NCI-H526 (cell line): ENCODE measurements at regions not wholly inside any gene's neighbourhood (a gene's known extent, or its start where the extent isn't known, plus 50 kb on each side); places are given as distances from the start of the nearest gene placed in this dataset.
"Not testable (repeated sequence)": the region's sequence is repeated elsewhere in the genome, so short reads cannot be mapped to it uniquely, and the experiment has no call there.

ENCODE experiments used
- DNase-seq, 2 experiments: peaks; one replicate each; lab custom pipeline; 2025; lab: John Stamatoyannopoulos, UW

GRCh38 chr3:164927728-164928127, 150.6 kb downstream of the SI start:
- no peak for DNase-seq

- no peak for DNase-seq
Observed at GRCh38 chr3:164918905-164919304, 159.4 kb downstream of the SI start.

GRCh38 chr3:164912916-164913315, 165.4 kb downstream of the SI start:
- DNase-seq: no peak

DNA sequence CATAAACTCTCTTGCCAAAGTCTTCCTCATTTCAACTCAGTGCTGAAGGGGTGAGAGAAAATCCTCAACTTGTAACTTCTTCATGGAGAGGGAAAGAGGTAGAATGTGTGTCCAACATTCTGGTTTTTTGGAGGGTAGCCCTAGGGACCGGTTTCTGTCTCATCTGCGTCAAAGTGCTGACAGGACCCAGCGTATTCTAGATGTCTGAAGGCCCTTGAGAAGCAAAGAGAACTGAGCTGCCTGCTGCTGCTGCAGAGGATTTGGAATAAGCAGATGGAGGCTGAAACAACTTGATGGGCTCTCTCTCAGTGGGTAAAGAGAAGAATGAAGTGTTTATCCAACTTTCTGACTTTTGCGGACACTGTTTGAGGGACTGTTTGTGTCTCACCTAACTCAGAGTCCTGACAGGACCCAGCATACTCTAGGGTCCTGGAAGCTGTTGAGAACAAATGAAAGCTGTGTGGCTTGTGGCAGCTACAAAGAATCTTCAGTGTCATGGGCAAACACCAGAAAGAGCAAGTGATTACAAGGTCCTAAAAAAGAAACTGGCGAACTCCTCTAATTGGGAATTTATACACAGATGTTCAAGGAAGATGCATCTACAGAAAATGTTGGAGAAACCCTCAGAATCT, 174.4 kb downstream of the SI start:
- no peak for DNase-seq

DNA sequence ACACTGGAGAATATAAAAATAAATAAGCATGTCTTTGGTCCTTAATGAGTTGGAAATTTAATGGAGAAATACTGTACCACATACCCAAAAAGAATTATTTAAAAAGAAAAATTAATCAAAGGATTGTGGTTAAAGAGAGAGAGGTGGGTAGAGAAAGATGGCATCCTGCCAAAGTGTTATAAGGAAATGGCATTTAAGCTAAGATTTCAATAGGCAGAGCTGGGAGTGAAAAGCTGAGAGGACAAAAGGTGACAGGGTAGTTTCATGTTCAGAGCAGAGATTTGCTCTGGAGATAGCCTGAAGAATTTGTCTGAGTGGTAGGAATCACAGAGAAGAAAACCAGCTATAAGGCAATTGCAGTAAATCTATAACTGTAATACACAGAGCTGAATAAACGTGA, 181.0 kb downstream of the SI start:
- DNase-seq: no peak

DNA sequence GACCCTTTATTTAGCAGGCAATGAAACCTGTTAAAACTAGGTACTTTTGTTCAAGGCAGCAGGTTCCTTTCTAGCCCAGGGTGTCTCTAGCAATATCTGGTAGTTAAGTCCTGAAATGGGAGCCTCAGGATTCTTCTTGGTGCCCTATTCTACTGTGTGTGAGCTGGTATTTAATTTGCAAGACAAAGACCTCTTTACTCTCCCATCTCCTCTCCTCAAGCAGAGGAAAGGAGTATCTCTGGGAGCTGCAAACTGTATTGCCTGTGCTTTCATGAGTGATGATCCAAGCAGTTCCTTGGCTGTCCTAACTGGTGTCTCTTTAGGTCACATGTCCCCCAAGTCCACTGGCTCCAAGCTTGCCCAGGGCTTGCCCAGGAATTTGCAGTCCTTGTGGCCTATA, 188.2 kb downstream of the SI start:
- no peak for DNase-seq

DNA sequence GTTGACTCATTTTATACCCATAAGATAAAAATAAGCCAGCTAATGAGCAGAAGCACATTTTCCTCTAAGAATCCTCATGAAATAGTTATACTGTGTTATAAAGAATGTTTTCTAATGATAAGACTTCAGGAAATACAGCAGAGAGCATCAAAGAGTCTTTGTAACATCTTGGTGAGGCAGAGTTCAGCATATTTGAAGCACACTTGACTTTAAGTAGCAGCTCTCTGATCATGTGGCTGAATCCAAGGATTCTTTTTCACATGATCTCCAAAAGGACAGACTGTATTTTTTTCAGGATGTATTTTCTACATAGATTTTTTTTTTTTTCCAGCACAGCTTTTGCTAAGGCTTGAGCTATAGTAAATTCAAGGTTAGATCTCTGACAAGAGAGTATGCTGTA, 195.1 kb downstream of the SI start:
- DNase-seq: no peak

- DNase-seq: no peak
Observed at GRCh38 chr3:164879201-164879600, 199.1 kb downstream of the SI start.

DNA sequence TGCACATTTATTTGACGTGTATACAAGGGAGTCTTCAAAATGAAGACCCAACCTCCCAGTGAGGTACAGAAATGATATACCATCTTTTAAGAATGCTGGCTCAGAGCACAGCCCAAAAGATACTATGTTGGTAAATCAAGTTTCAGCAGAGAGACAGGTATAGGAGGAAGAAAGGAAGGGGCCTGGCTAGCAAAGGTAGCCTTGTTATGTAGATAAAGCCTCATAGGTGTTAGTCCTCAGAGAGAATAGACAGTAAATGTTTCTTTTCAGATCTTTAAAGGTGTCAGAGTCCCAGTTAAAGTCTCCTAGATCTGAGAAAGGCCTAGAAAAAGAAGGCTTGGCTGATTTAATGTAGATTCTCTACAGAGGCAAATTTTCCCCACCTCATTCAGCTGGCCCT, 213.8 kb downstream of the SI start:
- no peak for DNase-seq

DNA sequence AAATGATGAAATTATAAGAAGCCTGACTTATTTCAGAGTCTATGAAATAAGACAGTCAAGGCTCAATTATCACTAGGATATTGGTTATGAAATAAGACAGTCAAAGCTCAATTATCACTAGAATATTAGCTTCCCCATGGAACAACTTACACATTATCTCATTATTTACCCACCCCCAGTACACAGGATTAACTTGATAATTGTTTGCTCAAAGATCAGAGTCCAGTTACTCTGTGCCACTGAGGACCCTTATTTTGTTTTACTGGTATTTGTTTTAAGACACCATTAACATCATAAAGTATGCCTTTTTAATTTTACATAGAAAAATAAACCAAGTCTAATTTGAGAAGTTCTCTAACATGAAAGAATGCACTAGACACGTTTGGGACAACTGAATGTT, 225.4 kb downstream of the SI start:
- no peak for DNase-seq

DNA sequence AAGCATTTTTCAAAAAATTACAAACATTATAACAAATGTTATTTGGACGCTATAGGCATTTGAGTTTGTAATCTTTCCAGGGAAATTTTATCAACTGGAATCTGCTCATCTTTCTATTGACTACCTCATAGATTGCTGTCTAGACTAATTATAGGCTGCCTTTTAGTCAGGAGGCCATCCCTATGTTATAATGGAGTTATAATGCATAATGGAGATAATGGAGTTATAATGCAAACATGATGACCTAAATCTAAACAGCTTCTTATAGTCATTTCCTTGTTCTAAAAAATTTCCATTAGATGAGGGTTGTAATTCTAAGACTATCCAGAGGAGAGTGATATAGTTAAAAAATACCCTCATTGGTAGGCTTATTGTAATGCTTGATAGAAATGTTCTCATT, 226.4 kb downstream of the SI start:
- DNase-seq: no peak

DNA sequence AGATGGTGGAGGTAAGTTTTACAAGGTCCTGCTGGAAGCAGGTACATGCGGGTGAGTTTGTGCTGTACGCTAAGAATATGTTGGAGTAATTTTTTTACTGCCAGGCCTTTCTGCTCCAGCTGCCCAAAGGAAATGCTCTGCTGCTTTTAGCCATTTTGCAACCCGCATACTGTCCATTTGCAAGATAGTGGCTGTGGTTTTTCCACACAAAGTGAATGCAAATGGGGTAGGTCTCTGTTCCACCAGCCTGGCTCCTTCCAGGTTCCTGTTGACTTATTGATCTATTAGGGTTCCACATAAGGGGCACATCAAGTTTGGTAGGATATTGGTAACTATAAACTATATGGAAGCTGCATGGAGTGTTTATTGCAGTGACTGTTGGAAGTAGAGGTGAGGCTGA, 227.1 kb downstream of the SI start:
- DNase-seq: no peak

- no peak for DNase-seq
Observed at GRCh38 chr3:164848923-164849322, 229.4 kb downstream of the SI start.

GRCh38 chr3:164845739-164846138, 232.6 kb downstream of the SI start:
- no peak for DNase-seq

DNA sequence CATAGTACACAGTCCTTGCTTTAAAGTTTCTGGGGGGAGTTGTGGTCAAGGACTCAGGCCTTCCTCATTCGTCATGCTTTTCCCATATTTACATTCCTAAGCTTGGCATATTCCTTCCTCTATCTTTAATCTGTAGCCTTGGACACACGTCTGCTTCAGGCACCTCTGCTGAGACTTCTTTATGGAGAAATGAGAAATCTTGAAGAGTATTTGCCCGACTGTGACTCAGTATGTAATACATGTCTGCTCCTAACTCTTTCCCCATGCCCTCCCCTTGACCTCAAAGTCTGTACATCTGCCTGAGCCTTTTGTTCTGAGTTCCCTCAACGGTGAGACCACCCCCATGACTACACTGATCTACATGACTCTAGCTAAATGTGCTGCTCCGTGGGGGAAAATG, 246.1 kb downstream of the SI start:
- no peak for DNase-seq

- DNase-seq: no peak
Observed at GRCh38 chr3:164818318-164818717, 260.0 kb downstream of the SI start.

DNA sequence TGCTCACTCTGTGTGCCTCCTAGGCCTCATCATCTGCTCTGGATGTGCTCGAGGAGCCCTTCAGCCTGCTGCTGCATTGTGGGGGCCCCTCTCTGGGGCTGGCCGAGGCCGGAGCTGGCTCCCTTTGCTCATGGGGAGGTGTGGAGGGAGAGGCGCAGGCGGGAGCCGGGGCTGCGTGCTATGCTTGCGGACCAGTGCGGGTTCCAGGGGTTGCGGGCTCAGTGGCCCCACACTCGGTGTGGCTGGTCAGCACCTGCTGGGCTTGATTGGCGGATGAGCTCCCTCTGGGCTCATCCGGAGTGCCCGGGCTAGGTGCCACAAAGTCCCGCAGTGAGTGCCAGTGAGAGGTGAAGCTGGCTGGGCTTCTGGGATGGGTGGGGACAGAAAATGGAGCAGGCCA, 264.2 kb downstream of the SI start:
- DNase-seq: no peak

GRCh38 chr3:164812042-164812441, 266.3 kb downstream of the SI start:
- no peak for DNase-seq

- DNase-seq: no peak
Observed at GRCh38 chr3:164806188-164806587, 272.1 kb downstream of the SI start.

GRCh38 chr3:164794099-164794498, 284.2 kb downstream of the SI start:
- DNase-seq: no peak

- no peak for DNase-seq
Observed at GRCh38 chr3:164791263-164791662, 287.0 kb downstream of the SI start.

GRCh38 chr3:164784407-164784806, 293.9 kb downstream of the SI start:
- DNase-seq: not testable (repeated sequence)

DNA sequence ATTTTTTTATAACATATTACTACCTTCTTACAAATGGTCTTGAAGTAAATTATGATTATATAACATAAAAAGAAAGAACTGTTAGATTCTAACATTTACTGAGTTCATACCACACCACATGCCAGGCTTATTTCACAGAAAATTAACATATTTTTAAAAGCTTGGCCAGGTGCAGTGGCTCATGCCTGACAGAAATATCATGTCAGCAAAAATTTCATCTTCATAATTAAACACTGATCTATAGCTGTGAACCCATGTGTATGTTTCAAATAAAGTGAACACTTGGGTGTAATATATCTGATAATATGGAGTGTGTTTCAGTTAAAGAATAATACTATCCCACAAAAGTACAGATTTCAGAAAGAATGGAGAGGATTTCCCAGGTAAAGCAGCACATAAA, 296.5 kb downstream of the SI start:
- DNase-seq: no peak

DNA sequence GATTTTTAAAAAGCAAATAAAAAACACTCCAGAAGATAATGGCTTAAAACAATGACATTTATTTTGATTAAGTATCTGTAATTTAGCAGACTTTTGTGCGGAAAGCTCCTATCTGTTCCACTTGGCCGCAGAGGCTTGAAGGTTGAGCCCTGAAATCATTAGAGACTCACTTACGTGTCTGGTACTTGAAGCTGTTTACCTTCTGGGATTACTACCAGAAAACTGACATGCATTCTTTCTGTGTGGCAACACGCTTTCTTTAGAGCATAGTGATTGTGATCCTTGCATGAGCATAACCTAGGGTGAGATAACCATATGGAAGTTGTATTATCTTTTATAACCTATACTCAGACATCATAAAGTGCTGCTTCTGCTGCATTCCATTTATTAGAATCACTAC, 298.5 kb downstream of the SI start:
- no peak for DNase-seq

DNA sequence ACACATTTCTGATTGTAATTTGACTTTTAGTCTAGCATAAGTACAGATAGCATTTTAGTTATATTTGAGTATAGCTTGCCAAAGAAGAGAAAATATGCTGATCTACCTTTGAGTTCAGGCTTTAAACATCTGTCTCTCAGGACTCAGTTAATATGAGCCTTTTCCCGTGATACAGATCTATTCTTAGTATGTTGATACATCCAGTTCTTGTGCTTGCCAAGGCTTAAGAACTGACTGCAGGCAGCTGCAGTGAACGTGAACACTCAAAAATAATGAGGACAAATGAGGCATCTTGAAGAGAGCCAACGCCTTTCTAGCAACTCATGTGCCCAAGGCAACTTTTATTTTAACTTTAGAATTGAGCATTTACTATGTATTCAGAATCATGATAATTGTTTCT, 325.5 kb downstream of the SI start:
- DNase-seq: no peak
